Caco-2 (cell line): ENCODE measurements at regions not wholly inside any gene's neighbourhood (a gene's known extent, or its start where the extent isn't known, plus 50 kb on each side); places are given as distances from the start of the nearest gene placed in this dataset.

Experiments
- BruUV-seq: library from RNA; stranded (reverse); fragments of 400-500 nt; replicated peaks from 2 replicates; lab custom pipeline; 2021; lab: Mats Ljungman, UMichigan
- CTCF ChIA-PET: fragments of 300-600 bp; sonication (Branson Sonifier 250); formaldehyde crosslinking; loops from one replicate; lab custom pipeline; 2022; ENCODE audit warnings: antibody characterized with exemption; lab: Charles Lee
- POLR2A ChIA-PET: fragments of 300-600 bp; sonication (Branson Sonifier 250); formaldehyde crosslinking; loops from one replicate; lab custom pipeline; 2022; ENCODE audit warnings: antibody characterized with exemption; lab: Charles Lee
- DNase-seq, 2 experiments: peaks; one replicate each; pipeline versions ENCODE4 v3.0.0 to v3.0.0-alpha.2; 2020 to 2022
- H3K27me3 ChIP-seq: replicated peaks from 2 replicates; pipeline ENCODE4 v1.6.0; 2011; ENCODE audit warnings: low read length; ENCODE audit not compliant: control insufficient read depth, insufficient read depth
- H3K36me3 ChIP-seq: 2 replicates; pipeline ENCODE4 v1.5.1; 2011; ENCODE audit warnings: low read length; ENCODE audit not compliant: control insufficient read depth, insufficient read depth
- H3K4me1 ChIP-seq: fragments of 250-450 bp; sonication (Bioruptor Pico); 2 replicates; pipeline ENCODE4 v1.5.1; 2020; ENCODE audit warnings: mild to moderate bottlenecking
- H3K4me3 ChIP-seq: 2 replicates; pipeline ENCODE4 v1.5.1; 2011; ENCODE audit warnings: low read depth, mild to moderate bottlenecking, control low read depth, low read length
- H3K9me3 ChIP-seq: fragments of 250-450 bp; sonication (Bioruptor Pico); 2 replicates; pipeline ENCODE4 v1.5.1; 2020; ENCODE audit warnings: mild to moderate bottlenecking, moderate library complexity
- H3K27ac Mint-ChIP-seq: one replicate; pipeline ENCODE4 v1.8.0; 2022; ENCODE audit warnings: mixed read lengths; ENCODE audit not compliant: unreplicated experiment
- H3K27me3 Mint-ChIP-seq: one replicate; pipeline ENCODE4 v1.8.0; 2022; ENCODE audit warnings: mixed read lengths; ENCODE audit not compliant: insufficient read depth, unreplicated experiment
- H3K36me3 Mint-ChIP-seq: one replicate; pipeline ENCODE4 v1.8.0; 2022; ENCODE audit warnings: mild to moderate bottlenecking, mixed read lengths; ENCODE audit not compliant: insufficient read depth, unreplicated experiment
- H3K4me1 Mint-ChIP-seq: one replicate; pipeline ENCODE4 v1.8.0; 2022; ENCODE audit warnings: low read depth, mixed read lengths; ENCODE audit not compliant: unreplicated experiment
- H3K4me3 Mint-ChIP-seq: one replicate; pipeline ENCODE4 v1.8.0; 2022; ENCODE audit warnings: mild to moderate bottlenecking, moderate library complexity, mixed read lengths; ENCODE audit not compliant: unreplicated experiment
- H3K9me3 Mint-ChIP-seq: one replicate; pipeline ENCODE4 v1.8.0; 2022; ENCODE audit warnings: mixed read lengths; ENCODE audit not compliant: unreplicated experiment
- intact Hi-C: fragments of 100-400 bp; cut with micrococcal nuclease; formaldehyde crosslinking; loops from one replicate; pipeline ENCODE4 v1.10.0; 2022; ENCODE audit not compliant: unreplicated experiment
- TF ChIP-seq, protein P1 (sequence below), 2 experiments: fragments of 200-600 bp in 1 of 2; IDR thresholded peaks; 1 replicate in 1 of 2; 2 replicates in 1 of 2; pipeline versions ENCODE4 v1.5.1 to v1.8.0; 2011 to 2022; ENCODE audit warnings: antibody characterized with exemption in 1 of 2, control low read depth in 1 of 2, inconsistent platforms in 1 of 2, low read depth in 1 of 2, low read length in 1 of 2, mild to moderate bottlenecking in 1 of 2, moderate library complexity in 1 of 2; ENCODE audit not compliant: insufficient read depth in 1 of 2, severe bottlenecking in 1 of 2, unreplicated experiment in 1 of 2

DNA sequence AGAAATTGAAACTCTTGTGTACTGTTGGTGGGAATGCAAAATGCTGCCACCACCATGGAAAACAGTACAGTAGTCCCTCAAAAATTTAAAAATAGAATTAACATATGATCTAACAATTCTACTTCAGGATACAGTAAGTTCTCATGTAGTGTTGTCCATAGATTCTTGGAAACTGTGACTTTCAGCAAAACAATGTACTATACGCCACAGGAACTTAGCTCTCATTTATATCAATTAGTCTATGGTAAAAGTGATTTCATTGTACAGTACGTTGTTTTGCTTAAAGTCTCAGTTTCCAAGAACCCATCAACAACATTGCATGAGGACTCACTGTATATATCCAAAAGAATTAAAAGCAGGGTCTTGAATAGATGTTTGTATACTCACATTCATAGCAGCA is 233.5 kb upstream of the GAS1 start:
- no peak for DNase-seq
- ChIA-PET CTCF (no interaction called here), POLR2A (no interaction called here)
- Mint-ChIP-seq H3K4me3 (no peak overlapping the region), H3K27me3 (peaks cover 6% of the 10 kb centered on the region), H3K27ac (no peak overlapping the region), H3K4me1 (no peaks in the 10 kb centered on the region), H3K9me3 (peaks cover 9% of the 10 kb centered on the region), H3K36me3 (no peaks in the 10 kb centered on the region)
- TF ChIP-seq, protein P1, sequence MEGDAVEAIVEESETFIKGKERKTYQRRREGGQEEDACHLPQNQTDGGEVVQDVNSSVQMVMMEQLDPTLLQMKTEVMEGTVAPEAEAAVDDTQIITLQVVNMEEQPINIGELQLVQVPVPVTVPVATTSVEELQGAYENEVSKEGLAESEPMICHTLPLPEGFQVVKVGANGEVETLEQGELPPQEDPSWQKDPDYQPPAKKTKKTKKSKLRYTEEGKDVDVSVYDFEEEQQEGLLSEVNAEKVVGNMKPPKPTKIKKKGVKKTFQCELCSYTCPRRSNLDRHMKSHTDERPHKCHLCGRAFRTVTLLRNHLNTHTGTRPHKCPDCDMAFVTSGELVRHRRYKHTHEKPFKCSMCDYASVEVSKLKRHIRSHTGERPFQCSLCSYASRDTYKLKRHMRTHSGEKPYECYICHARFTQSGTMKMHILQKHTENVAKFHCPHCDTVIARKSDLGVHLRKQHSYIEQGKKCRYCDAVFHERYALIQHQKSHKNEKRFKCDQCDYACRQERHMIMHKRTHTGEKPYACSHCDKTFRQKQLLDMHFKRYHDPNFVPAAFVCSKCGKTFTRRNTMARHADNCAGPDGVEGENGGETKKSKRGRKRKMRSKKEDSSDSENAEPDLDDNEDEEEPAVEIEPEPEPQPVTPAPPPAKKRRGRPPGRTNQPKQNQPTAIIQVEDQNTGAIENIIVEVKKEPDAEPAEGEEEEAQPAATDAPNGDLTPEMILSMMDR (IDR thresholded peaks at IDR 0.05; ENCODE audit: insufficient read depth in 1 of 2, low read depth in 1 of 2, low read length in 1 of 2, severe bottlenecking in 1 of 2, unreplicated experiment in 1 of 2), result no peak
- H3K9me3 ChIP-seq, result no peaks in the 10 kb centered on the region
- no peaks in the 10 kb centered on the region for H3K36me3 ChIP-seq
- intact Hi-C loops, result no loop called here
- H3K4me3 ChIP-seq, result no peak overlapping the region
- no TSS peak for BruUV-seq
- no peaks in the 10 kb centered on the region for H3K4me1 ChIP-seq
- no peaks in the 10 kb centered on the region for H3K27me3 ChIP-seq

DNA sequence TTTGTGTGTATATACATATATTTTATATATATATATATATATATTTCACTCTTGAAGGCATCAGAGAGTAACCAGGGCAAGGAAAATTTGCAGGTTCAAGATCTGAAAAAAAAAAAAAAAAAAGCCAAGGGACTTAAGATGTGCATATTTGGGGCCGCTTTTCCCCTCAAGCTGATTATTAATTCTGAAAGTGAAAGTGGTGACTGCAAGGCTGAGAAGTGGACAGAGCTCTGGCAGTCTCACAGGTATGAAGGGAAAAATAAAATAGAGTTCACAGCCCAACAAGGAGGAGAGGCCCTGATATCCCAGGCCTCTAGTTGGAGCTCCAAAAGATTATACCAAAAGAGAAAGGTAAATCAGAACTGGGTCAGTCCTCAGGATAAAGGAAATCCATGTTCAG is 234.4 kb upstream of the GAS1 start:
- TF ChIP-seq, protein P1 (IDR thresholded peaks at IDR 0.05; ENCODE audit: insufficient read depth in 1 of 2, low read depth in 1 of 2, low read length in 1 of 2, severe bottlenecking in 1 of 2, unreplicated experiment in 1 of 2), result no peak
- ChIA-PET CTCF (no interaction called here), POLR2A (no interaction called here)
- Histone ChIP-seq H3K4me1 (no peaks in the 10 kb centered on the region), H3K4me3 (no peak overlapping the region), H3K36me3 (no peaks in the 10 kb centered on the region), H3K27me3 (no peaks in the 10 kb centered on the region), H3K9me3 (no peaks in the 10 kb centered on the region)
- H3K9me3 Mint-ChIP-seq, result peaks cover 9% of the 10 kb centered on the region
- DNase-seq, result no peak
- no peak overlapping the region for H3K27ac Mint-ChIP-seq
- intact Hi-C loops, result no loop called here
- no peaks in the 10 kb centered on the region for H3K36me3 Mint-ChIP-seq
- no peak overlapping the region for H3K4me3 Mint-ChIP-seq
- H3K4me1 Mint-ChIP-seq, result no peaks in the 10 kb centered on the region
- H3K27me3 Mint-ChIP-seq, result peaks cover 6% of the 10 kb centered on the region
- no TSS peak for BruUV-seq

DNA sequence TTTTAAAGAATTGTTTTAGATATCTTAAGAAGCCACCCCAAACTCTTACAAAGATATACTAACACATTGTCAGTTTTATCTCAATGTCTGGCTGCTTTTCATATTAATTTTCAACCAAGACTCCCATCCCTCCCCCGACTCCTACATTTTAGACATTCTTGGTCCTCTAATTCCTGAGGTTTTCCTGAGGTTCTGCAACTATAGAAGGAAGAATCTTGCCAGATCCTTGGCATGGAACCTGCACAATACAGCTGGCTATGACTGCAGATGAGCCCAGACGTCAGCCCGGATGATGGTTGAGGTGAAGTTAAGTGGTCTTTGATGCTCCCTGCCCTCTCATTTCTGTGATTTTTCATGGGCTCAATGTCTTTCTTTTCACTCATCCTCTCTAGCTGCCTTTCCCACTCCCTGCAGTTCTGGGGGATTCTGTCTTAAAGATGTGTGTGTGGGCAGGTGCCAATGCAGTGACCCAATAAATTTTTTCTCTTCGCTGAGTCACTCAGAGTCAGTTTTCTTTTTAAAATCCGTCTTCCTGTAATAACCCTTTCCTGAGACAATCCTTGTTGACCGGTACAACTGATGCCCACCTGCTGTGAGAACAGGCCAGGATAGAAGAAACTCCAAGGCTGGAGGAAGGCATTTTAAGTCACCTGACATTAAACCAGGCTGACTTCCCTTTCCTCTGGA is 237.8 kb upstream of the GAS1 start:
- POLR2A ChIA-PET, result no interaction called here
- BruUV-seq, result no TSS peak
- Histone ChIP-seq H3K4me3 (no peak overlapping the region), H3K4me1 (no peaks in the 10 kb centered on the region), H3K9me3 (no peaks in the 10 kb centered on the region), H3K36me3 (no peaks in the 10 kb centered on the region), H3K27me3 (no peaks in the 10 kb centered on the region)
- no peaks in the 10 kb centered on the region for H3K4me1 Mint-ChIP-seq
- peaks cover 9% of the 10 kb centered on the region for H3K9me3 Mint-ChIP-seq
- DNase-seq, result no peak
- CTCF ChIA-PET, result no interaction called here
- peaks cover 6% of the 10 kb centered on the region for H3K27me3 Mint-ChIP-seq
- no peak overlapping the region for H3K4me3 Mint-ChIP-seq
- intact Hi-C loops, result no loop called here
- TF ChIP-seq, protein P1 (IDR thresholded peaks at IDR 0.05; ENCODE audit: insufficient read depth in 1 of 2, low read depth in 1 of 2, low read length in 1 of 2, severe bottlenecking in 1 of 2, unreplicated experiment in 1 of 2), result no peak
- H3K36me3 Mint-ChIP-seq, result no peaks in the 10 kb centered on the region
- no peak overlapping the region for H3K27ac Mint-ChIP-seq
